Gastrocnemius medialis (tissue), 4 donors: ENCODE measurements at regions not wholly inside any gene's neighbourhood (a gene's known extent, or its start where the extent isn't known, plus 50 kb on each side); places are given as distances from the start of the nearest gene placed in this dataset.

ENCODE experiments used
- POLR2A ChIP-seq, 2 donors: fragments of 450-650 bp; IDR thresholded peaks; one replicate each; pipeline ENCODE4 v1.6.1; 2017; ENCODE audit warnings: antibody characterized with exemption in 2 of 2, mild to moderate bottlenecking in 2 of 2, moderate library complexity in 2 of 2
- TF ChIP-seq, protein P1 (sequence below), 5 experiments: fragments of 450-650 bp in 3 of 5; fragments of 200-600 bp in 2 of 5; sonication (generic) in 2 of 5; IDR thresholded peaks in 4 of 5; conservative IDR thresholded peaks in 1 of 5; 1 replicate in 4 of 5; 2 replicates in 1 of 5; pipeline ENCODE4 v1.5.1; 2016 to 2019; ENCODE audit warnings: antibody characterized with exemption in 5 of 5, mild to moderate bottlenecking in 3 of 5, moderate library complexity in 3 of 5

DNA sequence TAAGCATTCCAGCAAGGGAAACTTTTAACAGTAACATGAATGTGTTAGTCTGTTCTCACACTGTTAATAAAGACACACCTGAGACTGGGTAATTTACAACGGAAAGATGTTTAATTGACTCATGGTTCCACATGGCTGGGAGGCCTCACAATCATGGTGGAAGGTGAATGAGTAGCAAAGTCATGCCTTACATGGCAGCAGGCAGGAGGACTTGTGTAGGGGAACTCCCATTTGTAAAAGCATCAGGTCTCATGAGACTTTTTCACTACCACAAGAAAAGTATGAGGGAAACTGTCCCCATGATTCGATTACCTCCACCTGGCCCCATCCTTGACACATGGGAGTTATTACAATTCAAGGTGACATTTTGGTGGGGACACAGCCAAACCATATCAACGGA lies 168.3 kb downstream of the PAH start:
- no peak for TF ChIP-seq POLR2A (IDR thresholded peaks at IDR 0.05)
- TF ChIP-seq, protein P1, sequence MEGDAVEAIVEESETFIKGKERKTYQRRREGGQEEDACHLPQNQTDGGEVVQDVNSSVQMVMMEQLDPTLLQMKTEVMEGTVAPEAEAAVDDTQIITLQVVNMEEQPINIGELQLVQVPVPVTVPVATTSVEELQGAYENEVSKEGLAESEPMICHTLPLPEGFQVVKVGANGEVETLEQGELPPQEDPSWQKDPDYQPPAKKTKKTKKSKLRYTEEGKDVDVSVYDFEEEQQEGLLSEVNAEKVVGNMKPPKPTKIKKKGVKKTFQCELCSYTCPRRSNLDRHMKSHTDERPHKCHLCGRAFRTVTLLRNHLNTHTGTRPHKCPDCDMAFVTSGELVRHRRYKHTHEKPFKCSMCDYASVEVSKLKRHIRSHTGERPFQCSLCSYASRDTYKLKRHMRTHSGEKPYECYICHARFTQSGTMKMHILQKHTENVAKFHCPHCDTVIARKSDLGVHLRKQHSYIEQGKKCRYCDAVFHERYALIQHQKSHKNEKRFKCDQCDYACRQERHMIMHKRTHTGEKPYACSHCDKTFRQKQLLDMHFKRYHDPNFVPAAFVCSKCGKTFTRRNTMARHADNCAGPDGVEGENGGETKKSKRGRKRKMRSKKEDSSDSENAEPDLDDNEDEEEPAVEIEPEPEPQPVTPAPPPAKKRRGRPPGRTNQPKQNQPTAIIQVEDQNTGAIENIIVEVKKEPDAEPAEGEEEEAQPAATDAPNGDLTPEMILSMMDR (IDR thresholded peaks at IDR 0.05 in 4 of 5, conservative IDR thresholded peaks at IDR 0.05 in 1 of 5): no peak
